Ureter (tissue), 1 donor: ENCODE measurements at regions not wholly inside any gene's neighbourhood (a gene's known extent, or its start where the extent isn't known, plus 50 kb on each side); places are given as distances from the start of the nearest gene placed in this dataset.
"Not testable (repeated sequence)": the region's sequence is repeated elsewhere in the genome, so short reads cannot be mapped to it uniquely, and the experiment has no call there.

Source experiments
- DNase-seq: peaks from one replicate; pipeline ENCODE4 v3.0.0-alpha.2; 2020; ENCODE audit warnings: low spot score
- donor health status: DM: yes; HTN: yes; CAD: no.

DNA sequence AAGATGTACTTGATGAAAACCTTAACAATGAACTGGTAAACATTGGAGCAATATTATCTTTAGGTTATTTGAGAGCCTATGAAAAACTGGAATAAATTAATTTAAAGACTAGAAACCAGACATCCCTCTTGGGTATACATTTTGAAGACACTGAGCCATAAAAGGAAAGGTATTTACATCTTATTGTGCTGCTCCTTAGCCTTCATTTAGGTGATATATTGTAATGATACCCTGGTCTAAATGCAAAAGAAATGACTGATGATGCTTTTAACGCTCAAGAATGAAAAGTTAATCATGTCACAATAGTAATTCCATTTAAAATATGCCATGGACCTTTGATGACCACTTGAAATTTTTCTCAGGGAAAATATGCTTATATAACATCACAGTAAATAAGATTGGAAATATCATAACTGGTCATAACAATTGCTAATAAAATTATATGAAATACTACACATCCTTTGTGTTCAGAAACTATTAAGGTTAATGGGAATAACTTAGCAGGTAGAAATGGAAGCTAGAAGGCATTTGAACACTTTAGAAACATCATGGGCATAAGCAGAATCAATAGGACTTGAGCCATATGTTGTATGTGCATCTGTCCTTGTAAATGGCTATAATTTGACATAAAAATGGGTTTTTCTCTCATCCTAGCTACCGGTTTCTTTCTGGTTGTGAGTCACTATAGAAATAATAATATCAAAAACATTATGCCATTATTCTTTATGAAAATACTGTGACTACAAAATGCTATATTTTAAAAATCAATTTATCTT, 979.7 kb downstream of the RAPGEF2 start:
- DNase-seq: no peak

DNA sequence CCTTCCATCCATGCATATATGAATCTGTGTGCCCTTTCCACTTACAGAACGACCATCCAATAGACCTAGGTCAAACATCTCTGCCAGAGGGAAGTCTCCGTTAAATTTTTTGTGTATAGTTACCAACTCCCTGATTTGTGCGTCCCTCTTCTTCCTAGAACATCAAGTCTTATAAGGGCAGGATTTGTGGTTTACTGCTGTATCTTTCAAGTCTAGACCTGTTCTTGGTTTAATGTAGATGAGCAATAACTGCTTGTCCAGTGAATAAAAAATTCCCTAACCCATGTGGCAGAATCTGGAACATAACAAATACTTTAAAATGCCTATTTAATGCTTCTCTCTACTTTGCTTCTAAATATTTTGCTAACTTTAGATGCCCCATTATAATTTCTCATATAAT, 988.8 kb downstream of the RAPGEF2 start:
- no peak for DNase-seq

DNA sequence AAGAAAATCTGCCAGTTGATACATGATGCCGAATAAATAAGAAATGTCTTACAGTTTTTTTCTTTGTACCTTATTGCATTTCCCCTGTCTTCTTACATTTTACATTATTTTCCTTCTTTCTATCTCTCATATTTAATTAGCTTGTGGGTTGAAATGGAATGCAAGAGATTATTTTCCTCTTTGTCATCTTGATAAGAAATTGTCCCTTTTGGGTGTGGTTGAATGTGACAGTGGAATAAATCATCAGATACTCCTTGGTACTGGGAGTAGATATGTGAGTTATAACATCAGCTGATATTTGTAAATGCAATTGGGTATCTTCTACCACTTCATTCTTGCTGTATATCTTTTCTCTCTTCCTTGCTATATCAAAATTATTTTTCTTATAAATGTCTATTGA, 997.4 kb downstream of the RAPGEF2 start:
- no peak for DNase-seq

DNA sequence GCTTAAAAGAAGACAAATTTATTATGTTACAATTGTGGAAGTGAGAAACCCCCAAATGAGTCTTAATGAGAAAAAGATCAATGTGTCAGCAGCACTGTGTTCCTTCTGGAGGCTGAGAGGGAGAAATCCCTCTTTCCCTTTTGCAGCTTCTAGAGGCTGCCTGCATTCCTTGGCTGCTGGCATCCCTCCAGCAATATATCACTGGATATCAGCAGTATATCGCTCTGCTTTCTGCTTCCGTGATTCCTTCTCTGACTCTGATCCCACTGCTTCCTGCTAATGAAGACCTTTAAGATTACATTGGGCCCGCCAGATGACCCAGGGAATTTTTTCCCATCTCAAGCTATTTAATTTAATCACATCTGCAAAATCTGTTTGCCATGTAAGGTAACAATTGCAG, 1008.0 kb downstream of the RAPGEF2 start:
- no peak for DNase-seq

DNA sequence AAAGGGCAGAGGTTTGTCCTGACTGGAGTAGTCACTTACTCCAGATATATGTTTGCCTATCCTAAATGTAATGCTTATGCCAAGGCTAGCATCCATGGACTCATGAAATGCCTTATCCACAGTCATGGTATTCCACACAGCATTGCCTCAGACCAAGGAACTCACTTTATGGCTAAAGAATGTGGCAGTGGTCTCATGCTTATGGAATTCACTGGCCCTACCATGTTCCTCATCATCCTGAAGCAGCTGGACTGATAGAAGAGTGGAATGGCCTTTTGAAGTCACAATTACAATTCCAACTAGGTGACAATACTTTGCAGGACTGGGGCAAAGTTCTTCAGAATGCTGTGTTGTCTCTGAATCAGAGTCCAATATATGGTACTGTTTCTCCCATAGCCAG, 1014.8 kb downstream of the RAPGEF2 start:
- DNase-seq: no peak

DNA sequence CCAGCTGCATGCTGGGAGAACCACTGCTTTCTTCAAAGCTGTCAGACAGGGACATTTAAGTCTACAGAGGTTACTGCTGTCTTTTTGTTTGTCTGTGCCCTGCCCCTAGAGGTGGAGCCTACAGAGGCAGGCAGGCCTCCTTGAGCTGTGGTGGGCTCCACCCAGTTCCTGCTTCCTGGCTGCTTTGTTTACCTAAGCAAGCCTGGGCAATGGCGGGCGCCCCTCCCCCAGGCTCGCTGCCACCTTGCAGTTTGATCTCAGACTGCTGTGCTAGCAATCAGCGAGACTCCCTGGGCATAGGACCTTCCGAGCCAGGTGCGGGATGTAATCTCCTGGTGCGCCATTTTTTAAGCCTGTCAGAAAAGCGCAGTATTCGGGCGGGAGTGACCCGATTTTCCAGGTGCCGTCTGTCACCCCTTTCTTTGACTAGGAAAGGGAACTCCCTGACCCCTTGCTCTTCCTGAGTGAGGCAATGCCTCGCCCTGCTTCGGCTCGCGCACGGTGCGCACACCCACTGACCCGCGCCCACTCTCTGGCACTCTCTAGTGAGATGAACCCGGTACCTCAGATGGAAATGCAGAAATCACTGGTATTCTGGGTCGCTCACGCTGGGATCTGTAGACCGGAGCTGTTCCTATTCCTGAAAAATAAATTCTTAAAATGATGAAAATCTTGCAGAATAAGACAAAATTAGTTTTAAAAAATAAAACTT, 1022.9 kb downstream of the RAPGEF2 start:
- not testable (repeated sequence) for DNase-seq

DNA sequence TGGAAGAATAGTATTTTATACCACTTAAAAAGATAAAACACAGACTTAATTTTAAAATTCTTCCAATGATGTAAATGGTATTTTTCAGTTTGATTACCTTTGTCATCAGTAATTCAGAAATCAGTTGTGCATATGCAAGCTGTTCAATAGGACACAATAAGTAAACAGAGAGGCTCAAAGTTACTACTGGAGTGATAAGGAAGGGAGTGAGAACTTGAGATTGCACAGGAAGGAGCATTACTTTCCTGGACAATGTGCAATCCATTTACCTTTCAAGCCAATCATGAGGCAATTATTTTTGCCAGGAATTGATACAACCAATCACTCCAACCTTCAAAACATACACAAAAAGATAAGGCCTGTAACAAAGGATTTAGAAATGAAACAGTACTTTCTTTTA, 1024.3 kb downstream of the RAPGEF2 start:
- no peak for DNase-seq

DNA sequence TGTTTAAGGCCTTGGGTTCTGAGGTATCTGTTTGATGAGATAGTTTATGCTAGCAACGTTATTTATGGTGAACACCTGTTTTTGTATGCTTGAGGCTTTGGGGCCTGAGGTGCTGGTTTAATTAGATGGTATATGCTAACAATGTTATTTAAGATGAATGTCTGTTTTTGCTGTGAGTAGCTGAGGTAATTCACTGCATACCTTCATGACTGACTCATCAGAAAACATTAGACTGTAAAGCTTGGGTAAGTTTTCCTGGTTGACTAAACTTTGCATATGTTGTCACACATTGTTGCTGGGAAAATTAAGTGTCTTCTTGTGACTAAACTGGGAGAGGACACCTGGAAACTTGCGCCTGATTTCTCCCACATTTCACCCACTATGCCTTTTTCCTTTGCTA, 1026.6 kb downstream of the RAPGEF2 start:
- no peak for DNase-seq

DNA sequence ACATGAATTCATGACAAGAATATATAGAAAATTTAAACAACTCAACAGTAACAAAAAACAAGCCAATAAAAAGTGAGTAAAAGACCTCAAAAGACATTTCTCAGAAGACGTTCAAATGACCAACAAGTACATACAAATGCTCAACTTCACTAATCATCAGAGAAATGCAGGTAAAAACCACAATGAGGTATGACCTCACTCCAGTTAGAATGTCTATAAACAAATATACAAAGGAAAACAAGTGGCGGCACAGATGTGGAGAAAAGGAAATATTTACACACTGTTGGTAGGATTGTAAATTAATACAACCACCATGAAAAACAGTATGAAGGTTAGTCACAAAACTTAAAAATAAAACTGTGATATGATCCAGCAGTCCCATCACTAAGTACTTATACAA, 1033.1 kb downstream of the RAPGEF2 start:
- DNase-seq: no peak

DNA sequence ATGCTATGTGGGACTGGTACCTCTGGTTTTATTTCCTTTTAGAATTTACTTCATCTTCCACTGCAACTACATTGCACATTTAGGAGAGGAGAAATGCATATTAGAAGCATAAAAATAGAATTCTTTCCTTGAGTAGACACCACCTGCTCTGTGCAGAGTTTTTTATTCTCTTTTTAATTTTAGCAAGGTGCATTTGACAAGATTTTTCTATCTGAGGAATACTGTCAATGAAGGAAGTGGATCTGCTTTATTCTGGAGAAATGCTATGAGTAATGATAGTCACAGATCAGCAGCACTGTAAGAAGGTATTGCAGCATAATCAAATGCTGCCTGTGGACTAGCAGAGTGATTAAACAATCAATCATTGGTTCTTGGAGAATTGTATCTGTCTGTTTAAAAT, 1038.3 kb downstream of the RAPGEF2 start:
- DNase-seq: no peak

DNA sequence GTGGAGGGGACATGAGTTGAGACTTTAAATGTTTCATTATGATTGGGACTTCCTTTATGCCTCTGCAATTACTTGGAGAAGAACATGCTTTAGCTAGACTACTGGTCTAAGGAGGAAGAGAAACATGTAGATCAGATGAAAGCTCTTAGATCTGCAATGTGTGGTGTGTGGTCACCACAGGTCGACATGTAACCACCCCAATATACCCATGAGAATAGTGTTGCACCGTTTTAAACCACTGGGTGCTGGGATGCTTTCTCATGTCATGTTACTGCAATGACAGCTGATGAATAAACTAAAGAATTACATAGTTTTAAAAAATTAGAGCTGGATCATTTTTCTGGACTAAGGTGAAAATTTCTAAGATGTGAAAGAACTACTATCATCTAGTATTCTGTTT, 1039.7 kb downstream of the RAPGEF2 start:
- no peak for DNase-seq

DNA sequence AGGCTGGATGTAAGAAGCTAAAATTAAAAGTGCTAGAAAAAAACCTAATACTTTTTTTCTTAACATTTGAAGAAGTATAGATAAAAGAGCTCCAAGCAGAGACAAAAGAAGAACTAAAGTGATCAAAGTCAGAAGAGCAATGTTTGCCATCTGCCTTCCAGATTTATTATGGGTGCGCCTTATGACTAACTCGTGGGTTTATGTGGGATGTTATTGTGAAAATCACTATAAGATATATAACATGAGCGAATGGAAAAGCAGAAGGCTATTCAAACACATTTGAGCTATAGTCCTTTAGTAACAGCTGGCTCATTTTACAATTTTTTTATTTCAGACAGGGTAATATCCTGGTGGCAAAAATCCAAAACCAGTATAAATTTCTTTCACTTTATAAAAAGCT, 1040.7 kb downstream of the RAPGEF2 start:
- no peak for DNase-seq

DNA sequence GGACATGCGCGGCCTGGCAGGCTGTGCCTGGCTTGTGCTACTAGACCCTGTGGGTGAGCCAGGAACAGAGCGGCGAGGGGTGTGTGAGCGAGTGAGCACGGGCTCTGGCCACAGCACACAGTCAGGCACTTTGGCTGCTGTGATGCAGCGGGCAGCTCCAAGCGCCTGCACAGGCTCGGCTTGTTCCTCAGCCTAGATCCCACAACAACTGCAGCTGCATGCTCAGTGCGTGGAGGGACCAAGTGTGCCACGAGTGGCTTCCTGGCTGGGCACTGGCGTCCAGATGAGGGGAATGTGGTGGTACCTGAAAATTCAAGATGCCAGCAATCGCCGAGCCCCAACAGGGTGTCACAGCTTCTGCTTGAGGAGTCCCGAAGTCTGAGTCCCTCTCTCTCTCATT, 1056.6 kb downstream of the RAPGEF2 start:
- DNase-seq: no peak

DNA sequence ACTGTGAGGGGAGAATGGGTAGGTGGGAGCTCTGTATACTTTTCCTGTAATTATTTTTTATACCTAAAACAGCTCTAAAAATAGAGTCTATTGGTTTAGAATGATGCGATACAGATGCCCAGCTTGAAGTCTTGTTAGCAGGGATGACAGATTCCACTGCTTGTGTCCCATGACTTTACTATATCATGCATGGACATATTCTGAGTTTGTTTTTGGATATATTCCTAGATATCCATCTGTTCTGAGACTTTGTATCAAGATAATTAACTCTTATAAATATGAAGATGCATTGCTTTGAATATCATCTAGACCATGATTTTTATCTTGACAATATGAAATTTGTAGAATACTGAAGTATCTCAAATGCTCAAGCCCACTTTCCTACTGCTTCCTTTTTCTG, 1058.1 kb downstream of the RAPGEF2 start:
- no peak for DNase-seq

DNA sequence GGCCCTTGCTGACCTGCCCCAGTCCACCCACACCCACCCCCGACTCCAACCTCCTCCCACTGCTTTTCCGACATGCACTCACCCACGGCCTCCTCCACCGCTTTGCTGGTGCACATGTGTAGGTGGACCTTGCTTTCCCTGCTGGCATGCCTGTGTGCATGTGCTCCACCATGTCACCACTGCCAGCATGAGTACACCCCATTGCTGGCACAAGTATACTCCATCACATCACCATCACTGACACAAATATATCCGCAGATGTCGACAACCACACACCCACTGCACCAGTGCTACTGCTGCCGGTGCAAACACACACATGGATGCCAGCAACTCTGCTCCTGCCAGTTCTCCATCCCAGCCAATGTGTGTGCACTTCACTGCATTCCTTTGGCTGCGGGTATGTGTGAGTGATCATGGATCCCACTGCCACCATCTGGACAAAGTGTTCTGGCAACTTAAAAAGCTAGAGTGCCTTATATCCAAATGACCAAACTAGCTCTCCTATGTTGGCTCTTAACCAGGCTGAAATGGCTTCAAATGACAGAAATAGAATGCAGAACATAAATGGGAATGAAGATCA, 1072.3 kb downstream of the RAPGEF2 start:
- DNase-seq: no peak

DNA sequence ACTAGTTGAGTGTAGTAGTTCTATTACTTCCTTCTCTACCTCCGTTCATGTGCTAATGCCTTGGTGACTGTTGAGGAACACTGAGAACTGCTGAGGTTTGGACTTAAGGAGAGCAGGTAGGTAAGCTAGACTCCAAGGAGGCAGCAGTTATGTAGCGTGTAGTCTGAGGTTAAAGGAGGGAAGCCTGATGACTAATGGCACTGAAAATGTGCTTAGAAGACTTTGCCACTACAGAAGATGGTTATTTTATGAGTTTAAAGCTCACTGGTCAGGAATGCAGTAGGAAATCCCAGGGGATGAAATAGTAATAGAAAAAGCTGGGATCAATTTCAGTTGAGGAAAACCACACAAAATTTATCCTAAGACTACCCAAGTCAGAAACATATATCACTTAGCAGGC, 1077.3 kb downstream of the RAPGEF2 start:
- no peak for DNase-seq

DNA sequence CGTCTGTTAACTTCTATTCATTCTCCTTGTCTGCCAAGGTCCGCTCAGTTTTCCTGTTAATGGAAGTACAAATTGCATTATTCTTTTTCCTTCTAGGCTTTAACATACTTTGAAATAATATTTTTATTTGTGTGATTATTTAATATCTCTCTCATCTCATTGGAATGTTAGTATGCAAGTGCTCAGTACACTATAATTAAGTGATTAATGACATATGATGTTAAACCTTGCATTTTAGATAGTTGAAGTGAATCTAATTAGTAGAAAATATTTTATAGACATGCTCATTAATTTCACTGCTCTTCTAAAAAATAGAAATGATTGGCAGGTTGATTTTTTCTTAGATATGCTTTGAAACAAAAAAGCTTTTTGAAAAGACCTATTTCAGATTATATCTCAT, 1079.8 kb downstream of the RAPGEF2 start:
- no peak for DNase-seq

DNA sequence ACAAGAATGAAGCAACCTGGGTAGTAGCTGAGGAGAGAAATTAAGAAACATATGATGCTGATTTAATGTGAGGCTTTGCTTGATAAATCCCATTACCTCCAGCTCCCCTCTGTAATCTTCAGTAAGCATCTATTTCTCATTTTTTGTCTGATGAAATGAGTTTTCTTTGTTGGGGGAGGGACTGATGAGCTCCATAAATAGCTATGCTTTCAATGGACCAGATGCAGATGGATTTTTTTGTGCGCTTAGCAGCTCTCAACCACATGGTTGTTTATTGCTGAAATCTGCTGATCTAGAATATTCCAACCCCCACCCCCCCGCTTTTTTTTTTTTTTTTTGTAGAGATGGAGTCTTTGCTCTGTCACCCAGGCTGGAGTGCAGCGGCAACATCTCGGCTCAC, 1082.0 kb downstream of the RAPGEF2 start:
- DNase-seq: no peak

DNA sequence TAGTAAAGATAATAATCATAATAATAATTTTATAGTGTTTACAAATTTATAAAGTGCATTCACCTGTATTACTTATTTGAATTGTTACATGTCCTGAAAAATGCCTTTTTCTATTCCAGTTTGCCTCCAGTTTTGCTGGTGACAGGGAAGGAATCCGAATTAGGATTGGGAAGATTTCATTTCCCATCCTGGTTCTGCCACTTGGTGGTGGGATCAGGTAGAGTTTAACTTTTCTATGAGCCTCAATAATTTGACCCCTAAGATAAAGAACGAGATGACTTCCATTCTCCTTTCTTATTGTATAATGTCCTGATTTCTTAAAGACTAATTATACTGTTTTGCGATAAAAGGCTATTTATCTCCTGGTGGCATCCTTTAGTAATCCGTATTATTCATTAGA, 1090.9 kb downstream of the RAPGEF2 start:
- no peak for DNase-seq

DNA sequence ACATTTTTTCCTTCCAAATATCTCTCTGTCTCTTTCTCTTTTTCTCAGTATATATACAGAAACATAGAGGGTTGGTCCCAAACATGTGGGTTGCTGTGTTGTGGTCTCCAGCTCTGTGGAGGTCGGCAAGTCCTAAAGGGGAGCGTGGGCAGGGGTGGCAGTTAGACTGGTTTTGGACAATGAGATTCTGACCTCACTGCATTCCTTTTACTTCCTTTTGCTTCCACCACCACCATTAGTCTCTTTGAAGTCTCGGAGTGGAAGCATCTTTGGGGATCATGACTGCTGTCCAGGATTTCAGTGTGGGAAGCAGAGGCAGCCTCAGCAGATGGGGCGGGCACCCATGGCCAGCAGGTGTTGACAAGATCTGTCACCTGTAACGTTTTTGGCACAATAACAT, 1091.8 kb downstream of the RAPGEF2 start:
- DNase-seq: no peak

DNA sequence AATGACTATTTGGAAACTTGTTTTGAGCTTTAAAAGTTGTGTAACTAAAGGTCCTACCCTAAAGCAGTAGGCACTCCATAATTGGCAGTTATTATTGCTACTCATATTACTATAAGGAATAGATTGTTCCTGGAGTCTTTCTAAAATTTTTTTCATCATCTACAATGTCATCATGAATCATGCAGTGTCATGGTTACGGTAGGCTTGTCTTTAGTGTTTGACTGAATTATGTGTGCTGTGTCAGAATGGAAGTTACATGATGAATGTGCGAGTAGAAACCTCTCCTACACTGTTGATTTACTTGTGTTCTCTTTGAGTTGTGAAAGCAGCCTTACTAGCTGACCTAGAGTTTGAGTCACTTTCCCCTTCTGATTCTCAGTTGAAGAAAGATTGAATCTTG, 1099.9 kb downstream of the RAPGEF2 start:
- no peak for DNase-seq

DNA sequence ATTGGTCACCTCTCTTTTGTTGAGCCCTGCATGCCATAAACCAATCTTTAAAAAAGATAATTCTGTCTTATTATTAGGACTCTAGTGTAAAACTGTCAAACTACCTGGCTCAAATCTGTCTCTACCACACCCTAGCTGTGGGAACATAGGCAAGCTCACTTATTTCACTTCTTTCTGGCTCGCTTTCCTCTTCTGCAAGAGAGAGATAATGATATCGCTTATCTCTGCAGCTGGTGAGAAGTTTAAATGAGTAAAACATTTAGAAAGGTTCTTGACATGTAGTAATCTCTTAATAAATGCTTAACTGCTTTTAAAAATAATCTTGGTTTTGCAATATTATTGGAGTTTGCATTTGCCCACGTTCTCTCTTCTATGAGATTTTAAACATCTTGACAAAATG, 1109.2 kb downstream of the RAPGEF2 start:
- DNase-seq: no peak

DNA sequence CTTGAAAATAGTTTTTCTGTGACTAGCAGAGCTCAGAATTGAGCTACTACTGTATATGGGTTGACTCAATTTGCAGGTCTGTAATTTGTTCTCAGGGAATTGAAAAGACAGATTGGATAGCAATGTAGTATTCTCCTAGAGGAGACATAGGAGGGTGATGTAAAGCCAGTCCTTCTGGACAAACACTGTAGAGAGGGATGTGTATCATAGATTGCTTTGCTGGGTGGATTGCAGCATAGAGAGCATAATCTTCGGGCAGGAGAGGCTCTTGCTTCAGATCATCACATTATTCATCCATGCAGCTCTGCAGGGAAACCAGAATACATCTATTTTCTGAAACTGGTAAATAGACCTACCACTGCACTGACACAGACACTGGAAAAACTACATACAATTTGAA, 1110.5 kb downstream of the RAPGEF2 start:
- DNase-seq: no peak
